ENCODE measurements at regions not wholly inside any gene's neighbourhood (a gene's known extent, or its start where the extent isn't known, plus 50 kb on each side); places are given as distances from the start of the nearest gene placed in this dataset.
"Not testable (repeated sequence)": the region's sequence is repeated elsewhere in the genome, so short reads cannot be mapped to it uniquely, and the experiment has no call there.

DNA sequence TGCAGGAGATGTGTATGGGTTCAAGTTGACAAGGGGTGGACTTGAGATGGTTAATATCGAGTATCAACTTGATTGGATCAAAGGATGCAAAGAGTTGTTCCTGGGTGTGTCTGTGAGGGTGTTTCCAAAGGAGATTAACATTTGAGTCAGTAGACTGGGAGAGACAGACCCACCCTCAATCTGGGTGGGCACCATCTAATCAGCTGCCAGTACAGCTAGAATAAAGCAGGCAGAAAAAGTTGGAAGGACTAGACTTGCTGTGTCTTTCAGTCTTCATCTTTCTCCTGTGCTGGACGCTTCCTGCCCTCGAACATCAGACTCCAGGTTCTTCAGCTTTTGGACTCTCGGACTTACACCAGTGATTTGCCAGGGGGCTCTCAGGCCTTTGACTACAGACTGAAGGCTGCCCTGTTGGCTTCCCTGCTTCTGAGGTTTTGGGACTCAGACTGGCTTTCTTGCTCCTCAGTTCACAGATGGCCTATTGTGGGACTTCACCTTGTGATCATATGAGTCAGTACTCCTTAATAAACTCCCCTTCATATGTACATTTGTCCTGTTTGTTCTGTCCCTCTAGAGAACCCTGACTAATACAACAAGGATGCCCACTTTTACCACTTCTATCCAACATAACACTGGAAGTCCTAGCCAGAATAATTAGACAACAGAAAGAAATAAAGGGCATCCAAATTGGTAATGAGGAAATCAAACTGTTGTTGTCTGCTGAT lies 62.7 kb upstream of the KRAS start:
- CTCF ChIA-PET; H3K27ac ChIP-seq (ENCODE audit: low read depth in 2 of 2, low read length in 1 of 2); H4K20me1 ChIP-seq (ENCODE audit: insufficient read depth); H3K9me2 ChIP-seq; H3K4me3 ChIP-seq (ENCODE audit: low read depth in 2 of 2, low read length in 1 of 2); H3K79me2 ChIP-seq (ENCODE audit: insufficient read depth); H3K4me1 ChIP-seq (ENCODE audit: control insufficient read depth in 1 of 2, insufficient read depth in 2 of 2, low read depth in 1 of 2, low read length in 1 of 2); H3F3A ChIP-seq (replicated peaks; ENCODE audit: insufficient read depth); H2AFZ ChIP-seq (ENCODE audit: low read depth); H3K27me3 ChIP-seq (ENCODE audit: insufficient read depth); H3K9me3 ChIP-seq; H3K9ac ChIP-seq; H3K36me3 ChIP-seq (replicated peaks in 1 of 2; ENCODE audit: control insufficient read depth in 1 of 2, insufficient read depth in 2 of 2, low read length in 1 of 2); H3K4me2 ChIP-seq; DNase-seq; POLR2A ChIA-PET: not testable (repeated sequence)
- 59% methylated on average over 4 of the region's 4 CpGs for WGBS (ENCODE audit: low lambda C conversion rate)

- no peaks in the 10 kb centered on the region for H3K4me1 ChIP-seq (ENCODE audit: control insufficient read depth in 1 of 2, insufficient read depth in 2 of 2, low read depth in 1 of 2, low read length in 1 of 2)
- POLR2A ChIA-PET = no interaction called here
- H2AFZ ChIP-seq (ENCODE audit: low read depth) = no peak overlapping the region
- H3K4me3 ChIP-seq (ENCODE audit: low read depth in 2 of 2, low read length in 1 of 2) = no peak overlapping the region
- H3K9ac ChIP-seq = no peak overlapping the region
- H3K27me3 ChIP-seq (ENCODE audit: insufficient read depth) = no peaks in the 10 kb centered on the region
- H3K9me3 ChIP-seq = no peaks in the 10 kb centered on the region
- no peaks in the 10 kb centered on the region for H3K36me3 ChIP-seq (replicated peaks in 1 of 2; ENCODE audit: control insufficient read depth in 1 of 2, insufficient read depth in 2 of 2, low read length in 1 of 2)
- no peak overlapping the region for H3K27ac ChIP-seq (ENCODE audit: low read depth in 2 of 2, low read length in 1 of 2)
- no peaks in the 10 kb centered on the region for H3K9me2 ChIP-seq
- no peaks in the 10 kb centered on the region for H4K20me1 ChIP-seq (ENCODE audit: insufficient read depth)
- no peaks in the 10 kb centered on the region for H3F3A ChIP-seq (replicated peaks; ENCODE audit: insufficient read depth)
- H3K4me2 ChIP-seq = no peak overlapping the region
- H3K79me2 ChIP-seq (ENCODE audit: insufficient read depth) = no peaks in the 10 kb centered on the region
- 52% methylated on average over 3 of the region's 3 CpGs for WGBS (ENCODE audit: low lambda C conversion rate)
- CTCF ChIA-PET = no interaction called here
- DNase-seq = no peak
- TF ChIP-seq, protein P1, sequence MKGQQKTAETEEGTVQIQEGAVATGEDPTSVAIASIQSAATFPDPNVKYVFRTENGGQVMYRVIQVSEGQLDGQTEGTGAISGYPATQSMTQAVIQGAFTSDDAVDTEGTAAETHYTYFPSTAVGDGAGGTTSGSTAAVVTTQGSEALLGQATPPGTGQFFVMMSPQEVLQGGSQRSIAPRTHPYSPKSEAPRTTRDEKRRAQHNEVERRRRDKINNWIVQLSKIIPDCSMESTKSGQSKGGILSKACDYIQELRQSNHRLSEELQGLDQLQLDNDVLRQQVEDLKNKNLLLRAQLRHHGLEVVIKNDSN (IDR thresholded peaks at IDR 0.05; ENCODE audit: borderline replicate concordance, low read depth) = no peak
- TF ChIP-seq POLR2AphosphoS5 (IDR thresholded peaks at IDR 0.05; ENCODE audit: low read depth, low read length) (no peak), MAX (IDR thresholded peaks at IDR 0.05; ENCODE audit: low read depth) (no peak), CHD2 (IDR thresholded peaks at IDR 0.05; ENCODE audit: low read length, partially characterized antibody) (no peak), RCOR1 (IDR thresholded peaks at IDR 0.05; ENCODE audit: low read length) (no peak), ZBTB33 (IDR thresholded peaks at IDR 0.05; ENCODE audit: borderline replicate concordance, low read depth) (no peak), GATA2 (CRISPR knock-in tag; IDR thresholded peaks at IDR 0.05) (no peak), ELF1 (IDR thresholded peaks at IDR 0.05) (no peak), JUND (IDR thresholded peaks at IDR 0.05) (no peak), RFX5 (IDR thresholded peaks at IDR 0.05; ENCODE audit: low read length) (no peak), USF2 (IDR thresholded peaks at IDR 0.05; ENCODE audit: borderline replicate concordance, low read depth, low read length) (no peak), SMC3 (IDR thresholded peaks at IDR 0.05; ENCODE audit: low read depth, low read length) (no peak)
- TF ChIP-seq, protein P2, sequence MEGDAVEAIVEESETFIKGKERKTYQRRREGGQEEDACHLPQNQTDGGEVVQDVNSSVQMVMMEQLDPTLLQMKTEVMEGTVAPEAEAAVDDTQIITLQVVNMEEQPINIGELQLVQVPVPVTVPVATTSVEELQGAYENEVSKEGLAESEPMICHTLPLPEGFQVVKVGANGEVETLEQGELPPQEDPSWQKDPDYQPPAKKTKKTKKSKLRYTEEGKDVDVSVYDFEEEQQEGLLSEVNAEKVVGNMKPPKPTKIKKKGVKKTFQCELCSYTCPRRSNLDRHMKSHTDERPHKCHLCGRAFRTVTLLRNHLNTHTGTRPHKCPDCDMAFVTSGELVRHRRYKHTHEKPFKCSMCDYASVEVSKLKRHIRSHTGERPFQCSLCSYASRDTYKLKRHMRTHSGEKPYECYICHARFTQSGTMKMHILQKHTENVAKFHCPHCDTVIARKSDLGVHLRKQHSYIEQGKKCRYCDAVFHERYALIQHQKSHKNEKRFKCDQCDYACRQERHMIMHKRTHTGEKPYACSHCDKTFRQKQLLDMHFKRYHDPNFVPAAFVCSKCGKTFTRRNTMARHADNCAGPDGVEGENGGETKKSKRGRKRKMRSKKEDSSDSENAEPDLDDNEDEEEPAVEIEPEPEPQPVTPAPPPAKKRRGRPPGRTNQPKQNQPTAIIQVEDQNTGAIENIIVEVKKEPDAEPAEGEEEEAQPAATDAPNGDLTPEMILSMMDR (IDR thresholded peaks at IDR 0.05) = no peak
- TF ChIP-seq, protein P3, sequence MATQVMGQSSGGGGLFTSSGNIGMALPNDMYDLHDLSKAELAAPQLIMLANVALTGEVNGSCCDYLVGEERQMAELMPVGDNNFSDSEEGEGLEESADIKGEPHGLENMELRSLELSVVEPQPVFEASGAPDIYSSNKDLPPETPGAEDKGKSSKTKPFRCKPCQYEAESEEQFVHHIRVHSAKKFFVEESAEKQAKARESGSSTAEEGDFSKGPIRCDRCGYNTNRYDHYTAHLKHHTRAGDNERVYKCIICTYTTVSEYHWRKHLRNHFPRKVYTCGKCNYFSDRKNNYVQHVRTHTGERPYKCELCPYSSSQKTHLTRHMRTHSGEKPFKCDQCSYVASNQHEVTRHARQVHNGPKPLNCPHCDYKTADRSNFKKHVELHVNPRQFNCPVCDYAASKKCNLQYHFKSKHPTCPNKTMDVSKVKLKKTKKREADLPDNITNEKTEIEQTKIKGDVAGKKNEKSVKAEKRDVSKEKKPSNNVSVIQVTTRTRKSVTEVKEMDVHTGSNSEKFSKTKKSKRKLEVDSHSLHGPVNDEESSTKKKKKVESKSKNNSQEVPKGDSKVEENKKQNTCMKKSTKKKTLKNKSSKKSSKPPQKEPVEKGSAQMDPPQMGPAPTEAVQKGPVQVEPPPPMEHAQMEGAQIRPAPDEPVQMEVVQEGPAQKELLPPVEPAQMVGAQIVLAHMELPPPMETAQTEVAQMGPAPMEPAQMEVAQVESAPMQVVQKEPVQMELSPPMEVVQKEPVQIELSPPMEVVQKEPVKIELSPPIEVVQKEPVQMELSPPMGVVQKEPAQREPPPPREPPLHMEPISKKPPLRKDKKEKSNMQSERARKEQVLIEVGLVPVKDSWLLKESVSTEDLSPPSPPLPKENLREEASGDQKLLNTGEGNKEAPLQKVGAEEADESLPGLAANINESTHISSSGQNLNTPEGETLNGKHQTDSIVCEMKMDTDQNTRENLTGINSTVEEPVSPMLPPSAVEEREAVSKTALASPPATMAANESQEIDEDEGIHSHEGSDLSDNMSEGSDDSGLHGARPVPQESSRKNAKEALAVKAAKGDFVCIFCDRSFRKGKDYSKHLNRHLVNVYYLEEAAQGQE (IDR thresholded peaks at IDR 0.05; ENCODE audit: low read depth, low read length) = no peak
- TF ChIP-seq, protein P4, sequence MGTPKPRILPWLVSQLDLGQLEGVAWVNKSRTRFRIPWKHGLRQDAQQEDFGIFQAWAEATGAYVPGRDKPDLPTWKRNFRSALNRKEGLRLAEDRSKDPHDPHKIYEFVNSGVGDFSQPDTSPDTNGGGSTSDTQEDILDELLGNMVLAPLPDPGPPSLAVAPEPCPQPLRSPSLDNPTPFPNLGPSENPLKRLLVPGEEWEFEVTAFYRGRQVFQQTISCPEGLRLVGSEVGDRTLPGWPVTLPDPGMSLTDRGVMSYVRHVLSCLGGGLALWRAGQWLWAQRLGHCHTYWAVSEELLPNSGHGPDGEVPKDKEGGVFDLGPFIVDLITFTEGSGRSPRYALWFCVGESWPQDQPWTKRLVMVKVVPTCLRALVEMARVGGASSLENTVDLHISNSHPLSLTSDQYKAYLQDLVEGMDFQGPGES (IDR thresholded peaks at IDR 0.05; ENCODE audit: low read depth, low read length) = no peak
These were observed 60.8 kb upstream of the KRAS start for GRCh38 chr12:25311506-25311905.

All from SK-N-SH (cell line).